ENCODE measurements at regions not wholly inside any gene's neighbourhood (a gene's known extent, or its start where the extent isn't known, plus 50 kb on each side); places are given as distances from the start of the nearest gene placed in this dataset.

- Histone ChIP-seq H3K4me3 (ENCODE audit: low read depth in 1 of 2, low read length in 2 of 2) (no peak overlapping the region), H3K27me3 (ENCODE audit: low read depth, low read length) (no peaks in the 10 kb centered on the region), H3K36me3 (ENCODE audit: control insufficient read depth in 1 of 2, insufficient read depth in 2 of 2, low read length in 2 of 2) (no peaks in the 10 kb centered on the region), H3K9me3 (ENCODE audit: control insufficient read depth in 1 of 2, low read length in 2 of 2) (peaks cover 0 to 4% of the 10 kb centered on the region in 2 donors), H3K27ac (ENCODE audit: low read length) (no peak overlapping the region), H3K4me1 (ENCODE audit: control insufficient read depth in 1 of 2, insufficient read depth in 2 of 2, low read length in 2 of 2) (no peaks in the 10 kb centered on the region)
These were observed 285.9 kb downstream of the CHL1 start for GRCh38 chr3:482479-482878.

- Histone ChIP-seq H3K9me3 (ENCODE audit: control insufficient read depth in 1 of 2, low read length in 2 of 2) (no peaks in the 10 kb centered on the region), H3K4me3 (ENCODE audit: low read depth in 1 of 2, low read length in 2 of 2) (no peak overlapping the region), H3K4me1 (ENCODE audit: control insufficient read depth in 1 of 2, insufficient read depth in 2 of 2, low read length in 2 of 2) (no peaks in the 10 kb centered on the region), H3K36me3 (ENCODE audit: control insufficient read depth in 1 of 2, insufficient read depth in 2 of 2, low read length in 2 of 2) (no peaks in the 10 kb centered on the region), H3K27me3 (ENCODE audit: low read depth, low read length) (no peaks in the 10 kb centered on the region), H3K27ac (ENCODE audit: low read length) (no peak overlapping the region)
These were observed 287.8 kb downstream of the CHL1 start for GRCh38 chr3:484341-484740.

- Histone ChIP-seq H3K27ac (ENCODE audit: low read length) (no peak overlapping the region), H3K4me1 (ENCODE audit: control insufficient read depth in 1 of 2, insufficient read depth in 2 of 2, low read length in 2 of 2) (no peaks in the 10 kb centered on the region), H3K4me3 (ENCODE audit: low read depth in 1 of 2, low read length in 2 of 2) (no peak overlapping the region), H3K27me3 (ENCODE audit: low read depth, low read length) (no peaks in the 10 kb centered on the region), H3K9me3 (ENCODE audit: control insufficient read depth in 1 of 2, low read length in 2 of 2) (no peaks in the 10 kb centered on the region), H3K36me3 (ENCODE audit: control insufficient read depth in 1 of 2, insufficient read depth in 2 of 2, low read length in 2 of 2) (no peaks in the 10 kb centered on the region)
These were observed 291.1 kb downstream of the CHL1 start for GRCh38 chr3:487614-488013.

GRCh38 chr3:492586-493316 lies 296.2 kb downstream of the CHL1 start:
- H3K27me3 ChIP-seq (ENCODE audit: low read depth, low read length), result no peaks in the 10 kb centered on the region
- H3K36me3 ChIP-seq (ENCODE audit: control insufficient read depth in 1 of 2, insufficient read depth in 2 of 2, low read length in 2 of 2), result no peaks in the 10 kb centered on the region
- H3K4me3 ChIP-seq (ENCODE audit: low read depth in 1 of 2, low read length in 2 of 2), result no peak overlapping the region

GRCh38 chr3:494190-494589 lies 297.6 kb downstream of the CHL1 start:
- no peaks in the 10 kb centered on the region for H3K4me1 ChIP-seq (ENCODE audit: control insufficient read depth in 1 of 2, insufficient read depth in 2 of 2, low read length in 2 of 2)
- H3K27ac ChIP-seq (ENCODE audit: low read length), result no peak overlapping the region
- H3K27me3 ChIP-seq (ENCODE audit: low read depth, low read length), result no peaks in the 10 kb centered on the region
- H3K36me3 ChIP-seq (ENCODE audit: control insufficient read depth in 1 of 2, insufficient read depth in 2 of 2, low read length in 2 of 2), result no peaks in the 10 kb centered on the region
- H3K9me3 ChIP-seq (ENCODE audit: control insufficient read depth in 1 of 2, low read length in 2 of 2), result no peaks in the 10 kb centered on the region
- no peak overlapping the region for H3K4me3 ChIP-seq (ENCODE audit: low read depth in 1 of 2, low read length in 2 of 2)

More at GRCh38 chr3:492586-493316, 296.2 kb downstream of the CHL1 start:
- Histone ChIP-seq H3K4me1 (ENCODE audit: control insufficient read depth in 1 of 2, insufficient read depth in 2 of 2, low read length in 2 of 2) (no peaks in the 10 kb centered on the region), H3K27ac (ENCODE audit: low read length) (no peak overlapping the region), H3K9me3 (ENCODE audit: control insufficient read depth in 1 of 2, low read length in 2 of 2) (no peaks in the 10 kb centered on the region)

- H3K4me1 ChIP-seq (ENCODE audit: control insufficient read depth in 1 of 2, insufficient read depth in 2 of 2, low read length in 2 of 2), result no peaks in the 10 kb centered on the region
- H3K4me3 ChIP-seq (ENCODE audit: low read depth in 1 of 2, low read length in 2 of 2), result no peak overlapping the region
- H3K27ac ChIP-seq (ENCODE audit: low read length), result no peak overlapping the region
- no peaks in the 10 kb centered on the region for H3K27me3 ChIP-seq (ENCODE audit: low read depth, low read length)
- H3K36me3 ChIP-seq (ENCODE audit: control insufficient read depth in 1 of 2, insufficient read depth in 2 of 2, low read length in 2 of 2), result no peaks in the 10 kb centered on the region
- H3K9me3 ChIP-seq (ENCODE audit: control insufficient read depth in 1 of 2, low read length in 2 of 2), result no peaks in the 10 kb centered on the region
These were observed 301.9 kb downstream of the CHL1 start for GRCh38 chr3:498487-498886.

- Histone ChIP-seq H3K36me3 (ENCODE audit: control insufficient read depth in 1 of 2, insufficient read depth in 2 of 2, low read length in 2 of 2) (no peaks in the 10 kb centered on the region), H3K4me1 (ENCODE audit: control insufficient read depth in 1 of 2, insufficient read depth in 2 of 2, low read length in 2 of 2) (no peaks in the 10 kb centered on the region), H3K27me3 (ENCODE audit: low read depth, low read length) (no peaks in the 10 kb centered on the region), H3K9me3 (ENCODE audit: control insufficient read depth in 1 of 2, low read length in 2 of 2) (no peaks in the 10 kb centered on the region), H3K4me3 (ENCODE audit: low read depth in 1 of 2, low read length in 2 of 2) (no peak overlapping the region), H3K27ac (ENCODE audit: low read length) (no peak overlapping the region)
These were observed 302.6 kb downstream of the CHL1 start for GRCh38 chr3:499001-499761.

- Histone ChIP-seq H3K27me3 (ENCODE audit: low read depth, low read length) (no peaks in the 10 kb centered on the region), H3K27ac (ENCODE audit: low read length) (no peak overlapping the region), H3K4me3 (ENCODE audit: low read depth in 1 of 2, low read length in 2 of 2) (no peak overlapping the region), H3K36me3 (ENCODE audit: control insufficient read depth in 1 of 2, insufficient read depth in 2 of 2, low read length in 2 of 2) (no peaks in the 10 kb centered on the region), H3K9me3 (ENCODE audit: control insufficient read depth in 1 of 2, low read length in 2 of 2) (peaks cover 0 to 2% of the 10 kb centered on the region in 2 donors), H3K4me1 (ENCODE audit: control insufficient read depth in 1 of 2, insufficient read depth in 2 of 2, low read length in 2 of 2) (no peaks in the 10 kb centered on the region)
These were observed 305.9 kb downstream of the CHL1 start for GRCh38 chr3:502486-502885.

- Histone ChIP-seq H3K4me1 (ENCODE audit: control insufficient read depth in 1 of 2, insufficient read depth in 2 of 2, low read length in 2 of 2) (no peaks in the 10 kb centered on the region), H3K27ac (ENCODE audit: low read length) (no peak overlapping the region), H3K27me3 (ENCODE audit: low read depth, low read length) (no peaks in the 10 kb centered on the region), H3K4me3 (ENCODE audit: low read depth in 1 of 2, low read length in 2 of 2) (no peak overlapping the region), H3K9me3 (ENCODE audit: control insufficient read depth in 1 of 2, low read length in 2 of 2) (no peaks in the 10 kb centered on the region), H3K36me3 (ENCODE audit: control insufficient read depth in 1 of 2, insufficient read depth in 2 of 2, low read length in 2 of 2) (no peaks in the 10 kb centered on the region)
These were observed 316.7 kb downstream of the CHL1 start for GRCh38 chr3:513301-513700.

GRCh38 chr3:514192-514591 lies 317.6 kb downstream of the CHL1 start:
- no peak overlapping the region for H3K4me3 ChIP-seq (ENCODE audit: low read depth in 1 of 2, low read length in 2 of 2)
- no peaks in the 10 kb centered on the region for H3K9me3 ChIP-seq (ENCODE audit: control insufficient read depth in 1 of 2, low read length in 2 of 2)
- no peak overlapping the region for H3K27ac ChIP-seq (ENCODE audit: low read length)
- H3K27me3 ChIP-seq (ENCODE audit: low read depth, low read length), result no peaks in the 10 kb centered on the region
- no peaks in the 10 kb centered on the region for H3K4me1 ChIP-seq (ENCODE audit: control insufficient read depth in 1 of 2, insufficient read depth in 2 of 2, low read length in 2 of 2)
- H3K36me3 ChIP-seq (ENCODE audit: control insufficient read depth in 1 of 2, insufficient read depth in 2 of 2, low read length in 2 of 2), result no peaks in the 10 kb centered on the region

- Histone ChIP-seq H3K4me1 (ENCODE audit: control insufficient read depth in 1 of 2, insufficient read depth in 2 of 2, low read length in 2 of 2) (no peaks in the 10 kb centered on the region), H3K27ac (ENCODE audit: low read length) (no peak overlapping the region), H3K4me3 (ENCODE audit: low read depth in 1 of 2, low read length in 2 of 2) (no peak overlapping the region), H3K27me3 (ENCODE audit: low read depth, low read length) (no peaks in the 10 kb centered on the region), H3K36me3 (ENCODE audit: control insufficient read depth in 1 of 2, insufficient read depth in 2 of 2, low read length in 2 of 2) (no peaks in the 10 kb centered on the region), H3K9me3 (ENCODE audit: control insufficient read depth in 1 of 2, low read length in 2 of 2) (no peaks in the 10 kb centered on the region)
These were observed 322.5 kb downstream of the CHL1 start for GRCh38 chr3:519026-519425.

Measured in muscle layer of duodenum (tissue), 2 donors.